GM18870 (cell line): ENCODE measurements at regions not wholly inside any gene's neighbourhood (a gene's known extent, or its start where the extent isn't known, plus 50 kb on each side); places are given as distances from the start of the nearest gene placed in this dataset.

Experiments
- ATAC-seq: cut with Tn5 transposase; IDR thresholded peaks from one replicate; pipeline ENCODE4 v1.9.1; 2021; ENCODE audit warnings: moderate library complexity; ENCODE audit not compliant: unreplicated experiment

- no peak for ATAC-seq
Observed at GRCh38 chr12:115207216-115207915, 523.4 kb upstream of the TBX3 start.

DNA sequence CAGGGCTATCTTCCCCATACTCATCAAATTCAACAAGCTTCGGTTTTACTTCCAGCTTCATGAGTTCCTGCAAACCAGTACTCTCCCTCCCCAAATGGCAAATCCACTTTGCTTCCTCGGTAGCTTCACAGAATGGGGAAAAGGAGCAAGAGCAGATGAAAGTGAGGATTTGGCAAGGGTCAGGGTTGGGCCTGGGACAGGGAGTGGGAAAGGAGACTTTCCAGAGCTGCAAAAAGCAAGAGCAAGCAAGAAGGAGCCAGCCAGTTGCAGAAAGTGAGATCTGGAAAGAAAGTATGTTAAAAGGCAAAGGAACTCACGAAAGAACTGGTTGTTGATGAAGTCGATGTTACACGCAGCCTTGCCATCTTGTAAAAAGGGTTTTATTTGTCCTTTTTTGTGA lies 522.8 kb upstream of the TBX3 start:
- no peak for ATAC-seq

DNA sequence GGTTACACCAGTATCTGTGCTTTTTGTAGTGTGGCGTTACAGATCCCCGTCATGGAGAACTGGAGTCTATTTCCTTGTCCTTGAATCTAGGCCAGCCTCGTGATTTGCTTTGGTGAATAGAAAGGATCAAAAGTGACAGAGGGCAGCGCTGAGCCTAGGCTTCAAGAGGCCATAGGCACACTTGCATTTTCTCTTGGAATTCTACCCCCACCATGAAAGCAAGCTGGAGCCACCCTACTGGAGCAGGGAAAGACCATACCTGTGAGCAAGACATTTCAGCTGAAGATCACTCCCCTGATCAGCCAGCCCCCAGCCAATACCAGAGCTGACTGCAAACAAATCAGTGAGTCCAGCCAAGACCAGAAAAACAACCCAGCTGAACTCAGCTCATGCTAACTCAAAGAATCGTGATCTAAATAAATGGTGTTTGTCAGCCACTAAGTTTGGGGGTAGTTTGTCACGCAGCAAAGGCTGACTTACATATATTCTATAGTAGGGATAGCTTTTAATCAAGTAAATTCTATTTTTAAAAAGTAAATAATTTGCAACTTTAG lies 521.9 kb upstream of the TBX3 start:
- no peak for ATAC-seq

GRCh38 chr12:115204957-115205754 lies 521.2 kb upstream of the TBX3 start:
- no peak for ATAC-seq

- no peak for ATAC-seq
Observed at GRCh38 chr12:115203701-115204100, 519.7 kb upstream of the TBX3 start.

DNA sequence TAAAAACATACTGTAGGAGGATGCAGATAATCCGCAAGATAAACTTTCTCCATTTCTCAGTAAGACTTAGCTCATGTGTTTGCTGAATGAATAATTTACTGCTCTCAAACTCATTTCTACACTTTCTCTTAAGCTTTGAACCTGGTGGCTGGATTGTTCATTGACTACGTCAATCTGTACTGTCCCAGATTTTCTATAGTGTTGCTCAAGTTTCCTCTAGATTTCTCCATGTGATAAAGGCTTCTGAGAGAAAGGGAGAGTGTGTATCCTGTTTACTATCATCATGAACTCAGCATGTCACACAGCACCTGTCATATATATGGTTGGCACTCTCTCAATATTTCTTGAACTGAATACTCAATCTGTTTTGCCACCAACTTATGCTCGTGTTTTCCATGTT lies 518.0 kb upstream of the TBX3 start:
- no peak for ATAC-seq

- ATAC-seq: no peak
Observed at GRCh38 chr12:115199831-115200230, 515.9 kb upstream of the TBX3 start.

- no peak for ATAC-seq
Observed at GRCh38 chr12:115194857-115195256, 510.9 kb upstream of the TBX3 start.

DNA sequence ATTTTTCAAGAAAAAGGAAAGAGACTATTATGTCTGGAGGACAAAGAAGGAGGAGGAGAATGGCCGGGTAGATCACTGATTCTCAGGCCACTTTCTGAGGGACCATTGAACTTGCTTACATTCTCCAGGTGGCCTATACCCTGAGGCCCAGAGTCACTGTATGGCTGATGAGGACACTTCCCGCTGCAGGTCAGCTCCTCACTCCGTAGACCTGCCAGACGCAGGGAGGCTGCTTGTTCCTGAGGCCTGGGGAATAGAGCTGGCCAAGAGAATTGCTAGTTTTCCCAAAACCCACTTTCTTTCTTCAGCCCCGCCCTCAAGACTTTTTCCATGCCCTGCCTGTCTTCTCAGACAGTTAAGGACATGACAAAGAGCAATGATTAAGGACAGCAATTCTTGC lies 510.5 kb upstream of the TBX3 start:
- no peak for ATAC-seq

- ATAC-seq: no peak
Observed at GRCh38 chr12:115191342-115191741, 507.4 kb upstream of the TBX3 start.

- ATAC-seq: no peak
Observed at GRCh38 chr12:115190010-115190770, 506.2 kb upstream of the TBX3 start.

DNA sequence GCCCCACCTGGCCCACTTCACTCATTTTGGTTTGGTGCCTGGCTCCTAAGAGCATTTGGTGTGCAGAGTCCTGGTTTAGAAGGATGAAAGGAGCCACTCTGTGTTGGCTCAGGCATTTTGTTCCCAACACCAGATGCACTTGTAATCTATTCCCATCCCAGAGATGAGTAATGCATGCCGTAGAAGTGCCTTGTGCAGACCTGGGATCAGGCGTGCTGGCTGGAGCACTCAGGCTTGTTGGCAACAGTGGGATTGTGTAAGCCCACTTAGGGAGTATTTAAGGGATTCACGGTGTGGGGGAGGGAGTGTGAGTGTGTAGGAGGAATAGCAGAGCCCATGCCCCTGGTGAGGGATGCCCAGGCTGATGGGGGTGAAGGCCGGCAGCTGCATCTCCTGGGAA lies 501.5 kb upstream of the TBX3 start:
- no peak for ATAC-seq

GRCh38 chr12:115183752-115184151 lies 499.8 kb upstream of the TBX3 start:
- ATAC-seq: no peak

DNA sequence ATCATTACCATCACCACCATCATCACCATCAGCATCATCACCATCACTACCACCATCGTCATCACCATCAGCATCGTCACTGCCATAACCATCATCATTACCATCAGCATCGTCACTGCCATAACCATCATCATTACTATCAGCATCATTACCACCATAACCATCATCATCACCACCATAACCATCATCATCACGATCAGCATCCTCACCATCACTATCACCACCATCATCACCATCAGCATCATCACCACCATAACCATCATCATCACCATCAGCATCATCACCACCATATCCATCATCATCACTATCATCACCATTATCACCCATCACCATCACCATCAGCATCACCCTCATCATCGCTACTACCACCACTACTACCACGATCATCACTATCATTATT lies 493.9 kb upstream of the TBX3 start:
- ATAC-seq: no peak

DNA sequence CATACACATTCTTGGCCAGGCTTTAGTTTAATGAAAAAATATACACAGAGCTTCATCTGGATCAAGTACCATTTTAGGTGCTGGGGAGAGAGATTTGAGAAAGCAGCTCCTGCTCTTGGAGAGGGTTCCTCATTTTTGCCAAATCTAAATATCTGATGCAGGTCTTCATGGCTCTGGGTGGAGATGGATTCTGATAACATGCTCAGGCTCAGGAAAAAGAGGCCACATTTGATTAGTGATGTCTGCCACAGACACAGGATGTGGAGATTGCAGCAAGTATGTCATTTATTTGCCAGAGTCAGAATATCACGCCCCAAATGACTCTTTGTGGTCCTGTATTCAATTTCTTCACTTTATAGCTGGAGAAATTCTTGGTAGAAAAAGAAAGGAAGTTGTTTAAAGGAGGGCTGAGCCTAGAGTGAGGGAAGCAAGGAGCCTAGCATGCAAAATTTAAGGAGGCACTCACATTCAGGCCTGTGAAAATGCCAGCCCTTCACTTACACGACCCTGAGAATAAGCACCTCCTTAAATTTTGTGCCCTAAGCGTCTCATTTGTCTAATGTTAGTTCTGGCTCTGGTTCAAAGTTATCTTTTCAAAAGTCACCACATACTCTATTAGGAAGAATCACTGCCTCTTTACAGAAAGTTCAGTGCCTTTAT lies 492.9 kb upstream of the TBX3 start:
- no peak for ATAC-seq

DNA sequence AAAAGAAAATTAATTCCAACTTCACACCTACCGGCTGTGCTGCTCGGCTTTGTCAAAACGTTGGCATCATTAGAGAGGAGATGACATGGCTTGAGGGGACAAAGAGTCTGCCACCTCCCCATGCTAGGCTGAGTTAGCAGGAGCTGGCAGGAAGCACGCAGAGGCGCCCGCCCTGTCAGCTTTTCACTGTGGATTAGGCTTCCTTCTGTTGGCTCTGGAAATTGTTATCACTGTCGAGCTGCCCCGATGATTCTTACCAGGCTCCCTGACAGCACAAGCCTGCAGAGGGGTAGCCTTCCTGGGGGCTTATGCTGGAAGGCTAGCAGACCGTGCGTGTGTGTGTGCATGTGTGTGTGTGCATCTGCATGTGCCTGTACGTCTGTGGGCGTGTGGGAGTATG lies 490.9 kb upstream of the TBX3 start:
- ATAC-seq: no peak

DNA sequence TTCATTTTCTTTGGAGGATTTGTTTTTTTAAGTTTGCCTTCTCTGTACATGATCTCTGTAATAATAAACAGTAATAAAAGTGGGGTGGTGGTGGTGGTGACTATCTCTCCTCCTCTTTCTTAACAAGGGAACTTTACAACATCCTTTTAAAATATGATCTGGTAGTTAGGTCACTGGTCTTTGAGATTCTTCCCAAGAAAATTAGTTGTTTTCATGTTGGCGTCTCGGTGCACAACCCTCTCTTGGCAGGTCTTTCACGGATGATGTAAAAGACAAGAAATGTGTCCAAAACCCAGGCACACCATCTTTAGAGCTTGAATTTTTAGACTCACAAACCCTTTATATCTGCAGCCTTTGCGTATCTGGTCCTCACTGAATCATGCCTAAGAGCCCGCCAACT lies 488.5 kb upstream of the TBX3 start:
- no peak for ATAC-seq

DNA sequence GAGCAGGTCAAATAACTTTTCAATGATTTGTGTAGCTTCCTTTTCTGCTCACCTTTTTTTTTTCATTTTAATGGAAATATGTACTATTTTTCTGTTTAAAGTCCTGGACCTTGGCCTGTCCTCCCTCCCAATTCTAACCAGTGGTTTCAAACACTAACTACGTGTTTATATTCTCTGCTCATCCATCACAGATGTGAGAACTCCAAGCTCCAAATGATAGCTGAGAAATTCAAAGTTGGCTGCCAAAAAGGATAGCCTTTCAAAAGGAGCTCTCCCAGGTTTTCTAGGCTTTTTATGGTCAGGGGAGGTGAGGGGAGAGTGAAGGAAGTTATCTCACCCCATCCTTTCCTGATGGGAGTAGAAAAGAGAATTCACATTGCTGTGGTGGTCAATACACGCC lies 486.0 kb upstream of the TBX3 start:
- no peak for ATAC-seq

GRCh38 chr12:115166698-115167315 lies 482.8 kb upstream of the TBX3 start:
- no peak for ATAC-seq

GRCh38 chr12:115163710-115164109 lies 479.7 kb upstream of the TBX3 start:
- no peak for ATAC-seq
